ENCODE measurements at regions not wholly inside any gene's neighbourhood (a gene's known extent, or its start where the extent isn't known, plus 50 kb on each side); places are given as distances from the start of the nearest gene placed in this dataset.

DNA sequence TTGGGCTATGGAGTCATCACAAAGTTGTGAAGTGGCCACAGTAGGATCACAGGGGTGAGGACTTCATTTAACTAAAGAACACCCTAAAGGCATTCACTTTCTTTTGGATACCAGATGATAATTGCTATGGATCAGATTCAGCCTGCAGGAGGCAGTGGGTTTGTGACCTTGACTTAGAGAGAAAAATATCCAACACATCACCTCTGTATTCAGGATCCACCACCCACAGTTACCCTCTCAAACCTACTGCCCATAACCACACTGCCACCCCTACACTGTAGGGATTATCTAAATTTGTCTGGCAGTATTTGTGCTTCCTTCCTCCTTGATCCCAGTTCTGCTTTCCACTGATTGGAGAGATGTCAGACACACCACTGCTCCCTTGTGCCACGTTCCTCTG, 269.4 kb downstream of the MYCN start:
- Histone ChIP-seq H3K9ac (ENCODE audit: low read depth in 1 of 2, low read length in 2 of 2) (no peak overlapping the region), H3K36me3 (ENCODE audit: control insufficient read depth in 4 of 4, insufficient read depth in 3 of 4, low read depth in 1 of 4, low read length in 3 of 4) (no peaks in the 10 kb centered on the region), H3K27me3 (ENCODE audit: control insufficient read depth in 4 of 4, insufficient read depth in 4 of 4, low read length in 3 of 4) (no peaks in the 10 kb centered on the region), H3K27ac (ENCODE audit: low read depth in 1 of 2, low read length in 2 of 2) (no peak overlapping the region), H3K9me3 (ENCODE audit: control insufficient read depth in 4 of 4, low read length in 3 of 4) (peaks cover 0 to 2% (median 0%) of the 10 kb centered on the region in 4 donors), H3K4me3 (ENCODE audit: low read depth in 1 of 3, low read length in 3 of 3) (no peak overlapping the region), H3K4me1 (ENCODE audit: control insufficient read depth in 4 of 4, insufficient read depth in 4 of 4, low read length in 3 of 4) (no peaks in the 10 kb centered on the region)
- DNase-seq (ENCODE audit: low spot score), result no peak
- WGBS, result 47% methylated on average over 1 of the region's 1 CpG
- TF ChIP-seq SP1 (IDR thresholded peaks at IDR 0.05) (no peak), RXRA (IDR thresholded peaks at IDR 0.05) (no peak), FOXA1 (IDR thresholded peaks at IDR 0.05) (no peak)
- TF ChIP-seq, protein P1, sequence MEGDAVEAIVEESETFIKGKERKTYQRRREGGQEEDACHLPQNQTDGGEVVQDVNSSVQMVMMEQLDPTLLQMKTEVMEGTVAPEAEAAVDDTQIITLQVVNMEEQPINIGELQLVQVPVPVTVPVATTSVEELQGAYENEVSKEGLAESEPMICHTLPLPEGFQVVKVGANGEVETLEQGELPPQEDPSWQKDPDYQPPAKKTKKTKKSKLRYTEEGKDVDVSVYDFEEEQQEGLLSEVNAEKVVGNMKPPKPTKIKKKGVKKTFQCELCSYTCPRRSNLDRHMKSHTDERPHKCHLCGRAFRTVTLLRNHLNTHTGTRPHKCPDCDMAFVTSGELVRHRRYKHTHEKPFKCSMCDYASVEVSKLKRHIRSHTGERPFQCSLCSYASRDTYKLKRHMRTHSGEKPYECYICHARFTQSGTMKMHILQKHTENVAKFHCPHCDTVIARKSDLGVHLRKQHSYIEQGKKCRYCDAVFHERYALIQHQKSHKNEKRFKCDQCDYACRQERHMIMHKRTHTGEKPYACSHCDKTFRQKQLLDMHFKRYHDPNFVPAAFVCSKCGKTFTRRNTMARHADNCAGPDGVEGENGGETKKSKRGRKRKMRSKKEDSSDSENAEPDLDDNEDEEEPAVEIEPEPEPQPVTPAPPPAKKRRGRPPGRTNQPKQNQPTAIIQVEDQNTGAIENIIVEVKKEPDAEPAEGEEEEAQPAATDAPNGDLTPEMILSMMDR (IDR thresholded peaks at IDR 0.05; ENCODE audit: low read depth, low read length, missing input control), result no peak

DNA sequence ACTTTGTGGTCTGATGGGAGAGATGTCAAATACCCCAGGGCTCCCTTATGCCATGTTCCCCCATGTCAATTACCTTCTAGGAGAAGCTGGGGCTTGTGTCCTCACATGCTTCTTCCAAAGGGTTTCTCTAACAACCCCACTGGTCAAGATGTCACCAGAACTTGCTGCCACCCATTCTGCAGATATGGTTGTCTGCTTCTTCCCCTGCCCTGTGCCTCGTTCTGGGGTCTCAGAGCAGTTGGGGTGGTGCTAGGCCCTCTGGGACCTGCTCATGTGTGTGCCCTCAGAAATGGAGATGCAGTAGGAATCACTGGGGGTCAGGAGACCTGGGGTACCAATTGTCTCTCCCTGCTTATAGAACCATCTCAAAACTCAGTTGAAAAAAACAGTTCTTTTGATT, 268.6 kb downstream of the MYCN start:
- H3K27me3 ChIP-seq (ENCODE audit: control insufficient read depth in 4 of 4, insufficient read depth in 4 of 4, low read length in 3 of 4), result no peaks in the 10 kb centered on the region
- H3K27ac ChIP-seq (ENCODE audit: low read depth in 1 of 2, low read length in 2 of 2), result no peak overlapping the region
- H3K4me3 ChIP-seq (ENCODE audit: low read depth in 1 of 3, low read length in 3 of 3), result no peak overlapping the region
- H3K36me3 ChIP-seq (ENCODE audit: control insufficient read depth in 4 of 4, insufficient read depth in 3 of 4, low read depth in 1 of 4, low read length in 3 of 4), result no peaks in the 10 kb centered on the region
- TF ChIP-seq JUND (IDR thresholded peaks at IDR 0.05) (no peak), ATF3 (IDR thresholded peaks at IDR 0.05) (no peak)
- 74% methylated on average over 1 of the region's 1 CpG for WGBS
- no peak overlapping the region for H3K9ac ChIP-seq (ENCODE audit: low read depth in 1 of 2, low read length in 2 of 2)
- H3K4me1 ChIP-seq (ENCODE audit: control insufficient read depth in 4 of 4, insufficient read depth in 4 of 4, low read length in 3 of 4), result no peaks in the 10 kb centered on the region
- DNase-seq (ENCODE audit: low spot score), result no peak
- H3K9me3 ChIP-seq (ENCODE audit: control insufficient read depth in 4 of 4, low read length in 3 of 4), result peaks cover 0 to 2% (median 0%) of the 10 kb centered on the region in 4 donors

DNA sequence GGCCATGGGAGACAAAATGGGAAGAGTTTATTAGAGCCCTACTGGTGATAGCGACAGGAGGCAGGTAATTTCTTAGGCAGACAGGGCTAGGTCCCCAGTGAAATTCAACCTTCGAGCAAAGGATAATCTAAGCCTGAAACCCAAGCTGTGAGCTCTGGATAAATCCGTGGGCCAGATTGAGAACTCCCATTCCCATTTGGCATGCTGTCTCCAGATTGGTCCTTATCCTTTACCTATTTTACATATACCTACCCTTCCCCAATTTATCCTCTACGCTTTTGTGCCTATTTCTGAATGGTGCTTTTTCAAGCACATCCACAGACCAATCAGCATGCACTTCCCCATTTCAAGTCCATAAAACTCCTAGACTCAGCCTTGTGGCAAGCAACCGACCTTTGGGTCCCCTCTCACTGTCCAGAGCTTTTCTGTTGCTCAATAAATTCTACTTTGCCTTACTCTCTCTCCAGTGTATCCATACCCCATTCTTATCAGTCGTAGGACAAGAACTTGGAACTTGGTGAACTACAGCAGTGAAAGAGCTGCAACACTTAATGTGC, 268.0 kb downstream of the MYCN start:
- TF ChIP-seq RXRA (IDR thresholded peaks at IDR 0.05), result no peak
- no peak for TF ChIP-seq MAX (IDR thresholded peaks at IDR 0.05)
- TF ChIP-seq ATF3 (IDR thresholded peaks at IDR 0.05), result no peak
- no peak for TF ChIP-seq SP1 (IDR thresholded peaks at IDR 0.05)
- no peak for TF ChIP-seq RAD21 (IDR thresholded peaks at IDR 0.05)
- no peak for TF ChIP-seq NR2F2 (IDR thresholded peaks at IDR 0.05)
- no peak for TF ChIP-seq TAF1 (conservative IDR thresholded peaks at IDR 0.05)
- TF ChIP-seq HNF4G (IDR thresholded peaks at IDR 0.05), result no peak
- TF ChIP-seq EGR1 (IDR thresholded peaks at IDR 0.05; ENCODE audit: low read depth in 2 of 2), result no peak
- TF ChIP-seq FOXA1 (IDR thresholded peaks at IDR 0.05), result no peak
- TF ChIP-seq HNF4A (conservative IDR thresholded peaks at IDR 0.05), result no peak
- TF ChIP-seq, protein P1 (IDR thresholded peaks at IDR 0.05; ENCODE audit: low read depth, low read length, missing input control), result no peak
- no peaks in the 10 kb centered on the region for H3K4me1 ChIP-seq (ENCODE audit: control insufficient read depth in 4 of 4, insufficient read depth in 4 of 4, low read length in 3 of 4)
- H3K4me3 ChIP-seq (ENCODE audit: low read depth in 1 of 3, low read length in 3 of 3), result no peak overlapping the region
- no peaks in the 10 kb centered on the region for H3K27me3 ChIP-seq (ENCODE audit: control insufficient read depth in 4 of 4, insufficient read depth in 4 of 4, low read length in 3 of 4)
- no peak overlapping the region for H3K27ac ChIP-seq (ENCODE audit: low read depth in 1 of 2, low read length in 2 of 2)
- WGBS, result 79% methylated on average over 6 of the region's 6 CpGs
- H3K9me3 ChIP-seq (ENCODE audit: control insufficient read depth in 4 of 4, low read length in 3 of 4), result peaks cover 0 to 2% (median 0%) of the 10 kb centered on the region in 4 donors
- no peak for DNase-seq (ENCODE audit: low spot score)
- H3K36me3 ChIP-seq (ENCODE audit: control insufficient read depth in 4 of 4, insufficient read depth in 3 of 4, low read depth in 1 of 4, low read length in 3 of 4), result no peaks in the 10 kb centered on the region
- no peak overlapping the region for H3K9ac ChIP-seq (ENCODE audit: low read depth in 1 of 2, low read length in 2 of 2)
